Right lobe of liver (tissue), 6 donors: ENCODE measurements at regions not wholly inside any gene's neighbourhood (a gene's known extent, or its start where the extent isn't known, plus 50 kb on each side); places are given as distances from the start of the nearest gene placed in this dataset.

Experiments
- ATAC-seq, 4 donors: fragments of 200-7000 bp; cut with Tn5 transposase; one replicate each; pipeline ENCODE4 v1.9.1; 2020; ENCODE audit warnings: mild to moderate bottlenecking in 4 of 4, moderate library complexity in 4 of 4
- DNase-seq, 3 donors: peaks; one replicate each; pipeline ENCODE4 v3.0.0-alpha.2; 2020
- H3K27ac ChIP-seq, 3 donors: fragments of 200-600 bp; one replicate each; pipeline ENCODE4 v1.8.0; 2022
- H3K27me3 ChIP-seq, 2 donors: fragments of 200-600 bp; one replicate each; pipeline ENCODE4 v1.8.0; 2022
- H3K36me3 ChIP-seq, 4 donors: fragments of 200-600 bp; sonication (generic) in 1 of 4; one replicate each; pipeline versions ENCODE4 v1.5.1 to v1.8.0; 2017 to 2022; ENCODE audit warnings: control low read depth in 1 of 4
- H3K4me1 ChIP-seq, 4 donors: fragments of 200-600 bp; sonication (generic) in 1 of 4; one replicate each; pipeline versions ENCODE4 v1.5.1 to v1.8.0; 2017 to 2022; ENCODE audit warnings: control low read depth in 1 of 4
- H3K4me3 ChIP-seq, 3 donors: fragments of 200-600 bp; one replicate each; pipeline ENCODE4 v1.8.0; 2022
- H3K9me3 ChIP-seq, 4 donors: fragments of 200-600 bp; sonication (generic) in 1 of 4; one replicate each; pipeline versions ENCODE4 v1.5.1 to v1.8.0; 2017 to 2022; ENCODE audit warnings: control low read depth in 1 of 4
- POLR2A ChIP-seq: fragments of 450-650 bp; IDR thresholded peaks from one replicate; pipeline ENCODE4 v1.6.1; 2017; ENCODE audit warnings: antibody characterized with exemption, mild to moderate bottlenecking
- WGBS: methylation state at CpG from one replicate; pipeline ENCODE4 v1.1.6; 2018; ENCODE audit warnings: low coverage, low lambda C conversion rate; ENCODE audit not compliant: insufficient coverage; ENCODE audit errors: missing lambda C conversion rate; 5-methylcytosine and 5-hydroxymethylcytosine counted together
- intact Hi-C, 2 donors: fragments of 100-400 bp; cut with DNase I; formaldehyde crosslinking; loops; one replicate each; pipeline versions ENCODE4 v1.11.2 to v1.14.1; 2022
- TF ChIP-seq, protein P1 (sequence below), 4 donors: fragments of 200-600 bp in 3 of 4; fragments of 450-650 bp in 1 of 4; IDR thresholded peaks; one replicate each; pipeline versions ENCODE4 v1.5.1 to v1.8.0; 2016 to 2022; ENCODE audit warnings: antibody characterized with exemption in 4 of 4, mild to moderate bottlenecking in 2 of 4
- donor health status: DM: no; HTN: yes; CAD: no.
- donor health status: DM: no; HTN: no; CAD: no.
- donor health status: DM: no; HTN: no; CAD: no.
- donor health status: DM: no; HTN: yes; CAD: no.
- donor health status: DM: no; HTN: yes; CAD: no.

- DNase-seq (peak in 1 of 3 donors; percentile 52), ATAC-seq (peak; percentile 28 to 90 (median 70))
- TF ChIP-seq, protein P1, sequence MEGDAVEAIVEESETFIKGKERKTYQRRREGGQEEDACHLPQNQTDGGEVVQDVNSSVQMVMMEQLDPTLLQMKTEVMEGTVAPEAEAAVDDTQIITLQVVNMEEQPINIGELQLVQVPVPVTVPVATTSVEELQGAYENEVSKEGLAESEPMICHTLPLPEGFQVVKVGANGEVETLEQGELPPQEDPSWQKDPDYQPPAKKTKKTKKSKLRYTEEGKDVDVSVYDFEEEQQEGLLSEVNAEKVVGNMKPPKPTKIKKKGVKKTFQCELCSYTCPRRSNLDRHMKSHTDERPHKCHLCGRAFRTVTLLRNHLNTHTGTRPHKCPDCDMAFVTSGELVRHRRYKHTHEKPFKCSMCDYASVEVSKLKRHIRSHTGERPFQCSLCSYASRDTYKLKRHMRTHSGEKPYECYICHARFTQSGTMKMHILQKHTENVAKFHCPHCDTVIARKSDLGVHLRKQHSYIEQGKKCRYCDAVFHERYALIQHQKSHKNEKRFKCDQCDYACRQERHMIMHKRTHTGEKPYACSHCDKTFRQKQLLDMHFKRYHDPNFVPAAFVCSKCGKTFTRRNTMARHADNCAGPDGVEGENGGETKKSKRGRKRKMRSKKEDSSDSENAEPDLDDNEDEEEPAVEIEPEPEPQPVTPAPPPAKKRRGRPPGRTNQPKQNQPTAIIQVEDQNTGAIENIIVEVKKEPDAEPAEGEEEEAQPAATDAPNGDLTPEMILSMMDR (IDR thresholded peaks at IDR 0.05): no peak
- no peak for TF ChIP-seq POLR2A
- Histone ChIP-seq H3K27me3 (no peaks in the 10 kb centered on the region), H3K4me1 (no peaks in the 10 kb centered on the region), H3K36me3 (no peaks in the 10 kb centered on the region), H3K9me3 (no peaks in the 10 kb centered on the region), H3K4me3 (no peak overlapping the region), H3K27ac (peak overlapping the region in 2 of 3 donors; percentile 2 to 36)
- 57% methylated on average over 7 of the region's 10 CpGs for WGBS
- intact Hi-C loops: no loop called here
Measured at GRCh38 chr9:81145331-81145963, 543.9 kb downstream of the TLE1 start.

DNA sequence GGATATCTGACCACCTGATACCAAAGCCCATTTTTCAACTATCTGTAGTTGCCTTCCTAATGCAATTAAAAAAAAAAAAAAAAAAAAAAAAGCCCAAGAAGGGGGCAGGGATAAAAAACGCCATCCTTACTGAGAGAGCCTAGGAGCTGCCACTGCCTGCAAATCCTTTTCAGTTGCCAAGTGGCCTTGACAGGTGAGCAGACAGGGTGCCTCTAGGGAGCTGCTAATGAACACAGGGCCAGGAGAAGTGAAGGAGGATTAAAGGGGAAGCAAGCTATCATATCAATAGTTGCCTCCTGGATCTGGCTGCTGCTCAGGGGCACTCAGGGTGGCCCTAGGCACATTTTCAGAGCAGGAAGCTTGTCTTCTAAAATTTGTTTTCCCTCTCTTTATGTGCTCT is 547.4 kb downstream of the TLE1 start:
- H3K4me1 ChIP-seq: no peaks in the 10 kb centered on the region
- no peaks in the 10 kb centered on the region for H3K27me3 ChIP-seq
- H3K4me3 ChIP-seq: no peak overlapping the region
- no peak overlapping the region for H3K27ac ChIP-seq
- ATAC-seq (no peak), DNase-seq (no peak)
- no peaks in the 10 kb centered on the region for H3K36me3 ChIP-seq
- intact Hi-C loops: no loop called here
- 42% methylated on average over 1 of the region's 1 CpG for WGBS
- H3K9me3 ChIP-seq: no peaks in the 10 kb centered on the region
- no peak for TF ChIP-seq POLR2A
- TF ChIP-seq, protein P1 (IDR thresholded peaks at IDR 0.05): no peak

DNA sequence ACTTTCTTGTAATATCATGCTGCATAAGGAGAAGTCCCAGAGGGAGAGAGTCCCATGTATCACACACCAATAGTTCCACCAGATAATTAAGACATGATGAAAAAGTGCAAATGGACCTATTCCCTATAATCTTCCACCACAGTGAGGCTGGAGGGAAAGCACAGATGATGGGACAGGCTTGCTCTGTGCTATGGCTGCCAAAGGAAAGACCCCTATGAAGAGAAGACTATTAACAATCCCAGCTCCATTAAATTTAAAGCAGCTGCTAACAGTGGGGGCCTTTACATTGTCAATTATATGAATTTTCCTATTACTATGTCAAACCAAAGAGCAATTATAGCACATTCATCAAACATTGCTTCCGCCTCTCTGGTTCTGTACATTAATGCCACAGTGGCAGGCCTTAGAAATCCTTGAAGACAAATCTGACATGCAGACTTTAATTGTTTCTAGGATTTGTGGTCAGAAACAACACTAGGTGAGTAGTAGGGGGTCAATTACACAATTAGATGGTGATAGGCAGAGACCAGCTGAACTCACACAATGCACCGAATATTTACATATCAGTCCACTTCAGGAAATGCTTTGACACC is 551.3 kb downstream of the TLE1 start:
- 61% methylated on average over 2 of the region's 2 CpGs for WGBS
- no peaks in the 10 kb centered on the region for H3K36me3 ChIP-seq
- H3K9me3 ChIP-seq: no peaks in the 10 kb centered on the region
- intact Hi-C loops: no loop called here
- DNase-seq (no peak), ATAC-seq (no peak)
- no peak overlapping the region for H3K4me3 ChIP-seq
- no peaks in the 10 kb centered on the region for H3K27me3 ChIP-seq
- H3K4me1 ChIP-seq: no peaks in the 10 kb centered on the region
- H3K27ac ChIP-seq: no peak overlapping the region
- TF ChIP-seq, protein P1 (IDR thresholded peaks at IDR 0.05): no peak
- TF ChIP-seq POLR2A: no peak

GRCh38 chr9:81132796-81133195 is 556.6 kb downstream of the TLE1 start:
- WGBS: 58% methylated on average over 1 of the region's 1 CpG
- Histone ChIP-seq H3K9me3 (no peaks in the 10 kb centered on the region), H3K27ac (no peak overlapping the region), H3K4me1 (no peaks in the 10 kb centered on the region), H3K36me3 (no peaks in the 10 kb centered on the region), H3K27me3 (no peaks in the 10 kb centered on the region), H3K4me3 (no peak overlapping the region)
- ATAC-seq (no peak), DNase-seq (no peak)
- TF ChIP-seq, protein P1 (IDR thresholded peaks at IDR 0.05): no peak
- TF ChIP-seq POLR2A: no peak
- intact Hi-C loops: no loop called here
